Endometrium (tissue), 2 donors: ENCODE measurements at regions not wholly inside any gene's neighbourhood (a gene's known extent, or its start where the extent isn't known, plus 50 kb on each side); places are given as distances from the start of the nearest gene placed in this dataset.
"Not testable (repeated sequence)": the region's sequence is repeated elsewhere in the genome, so short reads cannot be mapped to it uniquely, and the experiment has no call there.

Experiments
- FAIRE-seq: peaks from 2 replicates; lab custom pipeline; 2012; peaks lifted over from hg19 to GRCh38; lab: Jason Lieb, UNC
- donor health status: control.
- donor health status: control.

GRCh38 chr20:26373066-26373465, 676.4 kb upstream of the ZNF337 start:
- not testable (repeated sequence) for FAIRE-seq

DNA sequence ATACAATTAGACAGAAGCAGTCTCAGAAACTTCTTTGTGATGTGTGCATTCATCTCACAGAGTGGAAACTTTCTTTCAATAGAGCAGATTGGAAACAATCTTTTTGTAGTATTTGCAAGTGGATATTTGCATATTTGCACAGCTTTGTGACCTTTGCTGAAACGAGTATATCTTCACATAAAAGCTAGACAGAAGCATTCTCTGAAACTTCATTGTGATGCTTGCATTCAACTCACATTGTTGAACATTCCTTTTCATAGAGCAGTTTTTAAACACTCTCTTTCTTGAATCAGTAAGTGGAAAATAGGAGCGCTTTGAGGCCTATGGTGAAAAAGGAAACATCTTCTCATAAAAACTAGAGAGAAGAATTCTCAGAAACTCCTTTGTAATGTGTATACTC, 657.9 kb upstream of the ZNF337 start:
- FAIRE-seq = no peak

DNA sequence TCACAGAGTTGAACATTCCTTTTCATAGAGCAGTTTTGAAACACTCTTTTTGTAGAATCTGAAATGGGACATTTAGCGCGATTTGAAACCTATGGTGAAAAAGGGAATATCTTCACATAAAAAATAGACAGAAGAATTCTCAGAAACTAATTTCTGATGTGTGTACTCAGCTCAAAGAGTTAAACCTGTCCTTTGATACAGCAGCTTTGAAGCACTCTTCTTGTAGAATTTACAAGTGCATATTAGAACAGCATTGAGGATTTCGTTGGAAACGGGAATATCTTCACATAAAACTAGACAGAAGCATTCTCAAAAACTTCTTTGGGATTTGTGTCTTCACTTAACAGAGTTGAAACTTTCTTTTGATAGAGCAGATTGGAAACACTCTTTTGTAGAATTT, 650.7 kb upstream of the ZNF337 start:
- no peak for FAIRE-seq

DNA sequence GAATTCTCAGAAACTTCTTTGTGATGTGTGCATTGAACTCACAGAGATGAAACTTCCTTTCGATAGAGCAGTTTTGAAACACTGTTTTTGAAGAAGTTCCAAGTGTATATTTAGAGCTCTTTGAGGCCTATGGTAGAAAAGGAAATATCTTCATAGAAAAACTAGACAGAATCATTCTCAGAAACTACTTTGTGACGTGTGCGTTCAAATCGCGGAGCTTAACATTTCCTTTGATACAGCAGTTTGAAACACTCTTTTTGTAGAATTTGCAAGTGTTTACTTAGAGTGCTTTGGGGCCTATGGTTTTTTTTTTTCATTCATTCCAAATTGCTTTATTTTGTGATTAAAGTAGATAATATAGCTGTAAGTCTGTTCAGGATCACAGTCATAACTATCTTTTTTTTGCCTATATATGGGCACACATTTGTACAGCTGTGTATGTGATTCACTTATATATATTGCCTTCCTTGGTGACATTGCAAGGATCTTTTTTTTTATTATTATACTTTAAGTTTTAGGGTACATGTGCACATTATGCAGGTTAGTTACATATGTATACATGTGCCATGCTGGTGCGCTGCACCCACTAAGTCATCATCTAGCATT, 643.9 kb upstream of the ZNF337 start:
- not testable (repeated sequence) for FAIRE-seq

- no peak for FAIRE-seq
These were observed 627.5 kb upstream of the ZNF337 start for GRCh38 chr20:26324177-26324576.

DNA sequence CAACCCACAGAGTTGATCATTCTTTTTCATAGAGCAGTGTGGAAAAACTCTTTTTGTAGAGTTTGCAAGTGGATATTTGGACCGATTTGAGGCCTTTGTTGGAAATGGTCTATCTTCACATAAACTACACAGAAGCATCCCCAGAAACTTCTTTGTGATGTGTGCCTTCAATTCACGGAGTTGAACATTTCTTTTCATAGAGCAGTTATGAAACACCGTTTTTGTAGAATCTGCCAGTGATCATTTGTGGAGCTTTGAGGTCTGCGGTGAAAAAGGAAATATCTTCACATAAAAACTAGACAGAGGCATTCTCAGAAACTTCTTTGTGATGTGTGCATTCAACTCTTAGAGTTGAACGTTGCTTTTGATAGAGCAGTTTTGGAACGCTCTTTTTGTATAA, 618.4 kb upstream of the ZNF337 start:
- FAIRE-seq = no peak

GRCh38 chr20:26309720-26310119, 613.1 kb upstream of the ZNF337 start:
- not testable (repeated sequence) for FAIRE-seq

DNA sequence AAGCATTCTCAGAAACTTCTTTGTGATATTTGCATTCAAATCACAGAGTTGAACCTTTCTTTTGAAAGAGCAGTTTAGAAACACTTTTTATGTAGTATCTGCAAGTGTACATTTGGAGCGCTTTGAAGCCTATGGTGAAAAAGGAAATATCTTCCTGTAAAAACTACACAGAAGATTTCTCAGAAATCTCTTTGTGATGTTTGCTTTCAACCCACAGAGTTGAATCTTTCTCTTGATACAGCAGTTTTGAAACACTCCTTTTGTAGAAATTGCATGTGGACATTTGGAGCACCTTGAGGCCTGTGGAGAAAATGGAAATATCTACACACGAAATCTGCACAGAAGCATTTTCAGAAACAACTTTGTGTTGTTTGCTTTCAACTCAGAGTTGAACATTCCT, 612.3 kb upstream of the ZNF337 start:
- no peak for FAIRE-seq

- no peak for FAIRE-seq
These were observed 598.4 kb upstream of the ZNF337 start for GRCh38 chr20:26295006-26295405.

GRCh38 chr20:26288379-26289061, 591.9 kb upstream of the ZNF337 start:
- FAIRE-seq = not testable (repeated sequence)

- FAIRE-seq = no peak
These were observed 582.6 kb upstream of the ZNF337 start for GRCh38 chr20:26279238-26279637.

- FAIRE-seq = no peak
These were observed 580.7 kb upstream of the ZNF337 start for GRCh38 chr20:26277339-26277738.

GRCh38 chr20:26276554-26277210, 580.0 kb upstream of the ZNF337 start:
- FAIRE-seq = no peak

- FAIRE-seq = not testable (repeated sequence)
These were observed 572.1 kb upstream of the ZNF337 start for GRCh38 chr20:26268762-26269161.

GRCh38 chr20:26260925-26261324, 564.3 kb upstream of the ZNF337 start:
- not testable (repeated sequence) for FAIRE-seq

DNA sequence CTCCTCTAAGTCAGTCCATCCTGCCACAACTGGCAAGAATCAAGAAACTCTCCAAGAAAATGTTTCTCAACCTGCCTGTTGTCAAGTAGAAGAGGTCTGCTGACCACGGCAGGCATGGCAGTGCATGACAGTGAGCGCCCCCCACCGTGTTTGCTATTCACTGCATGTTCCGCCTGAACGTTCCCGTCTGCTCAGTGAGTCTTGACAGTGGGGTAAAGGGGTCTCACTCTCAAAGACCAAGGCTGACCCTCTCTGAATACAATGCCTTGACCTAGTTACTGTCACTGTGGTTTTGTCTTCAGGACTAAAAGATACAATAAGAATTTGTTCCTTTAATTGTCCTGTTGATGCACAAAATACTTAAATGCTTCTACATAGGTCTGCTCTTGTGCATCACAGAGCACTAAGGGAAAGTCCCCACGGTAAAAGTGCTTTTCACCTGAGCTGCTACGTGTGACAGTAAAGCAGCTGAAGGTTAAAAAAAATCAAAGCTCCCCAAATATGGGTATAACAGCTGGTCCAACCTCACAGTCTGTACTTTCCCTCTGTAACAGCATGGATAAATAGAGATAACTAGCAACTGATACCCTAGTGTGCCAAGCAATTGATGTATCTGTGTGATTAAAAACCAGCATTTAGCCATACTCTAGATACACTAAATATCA, 555.8 kb upstream of the ZNF337 start:
- FAIRE-seq = not testable (repeated sequence)

DNA sequence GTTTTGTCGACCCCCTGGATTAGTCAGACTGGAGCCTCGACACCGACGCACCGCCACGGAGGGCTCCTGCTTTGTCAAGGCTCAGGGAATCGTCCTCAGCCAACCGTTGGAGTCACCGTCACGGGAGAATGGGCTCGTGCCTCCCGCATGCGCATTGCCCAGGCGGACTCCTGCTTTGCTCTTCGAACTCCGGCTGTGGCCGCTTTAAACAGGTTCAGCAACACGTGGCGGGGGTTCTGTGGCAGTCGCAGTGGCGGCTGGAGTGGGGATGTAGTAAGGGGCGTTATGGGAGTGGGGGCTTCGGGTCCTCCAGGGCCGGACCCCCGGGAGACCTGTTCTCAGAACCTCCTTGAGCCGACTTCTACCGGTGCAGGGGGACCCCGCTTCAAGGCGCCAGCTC, 554.7 kb upstream of the ZNF337 start:
- FAIRE-seq = not testable (repeated sequence)

GRCh38 chr20:26250249-26251114, 553.8 kb upstream of the ZNF337 start:
- FAIRE-seq = not testable (repeated sequence)

GRCh38 chr20:26243731-26244130, 547.1 kb upstream of the ZNF337 start:
- no peak for FAIRE-seq

DNA sequence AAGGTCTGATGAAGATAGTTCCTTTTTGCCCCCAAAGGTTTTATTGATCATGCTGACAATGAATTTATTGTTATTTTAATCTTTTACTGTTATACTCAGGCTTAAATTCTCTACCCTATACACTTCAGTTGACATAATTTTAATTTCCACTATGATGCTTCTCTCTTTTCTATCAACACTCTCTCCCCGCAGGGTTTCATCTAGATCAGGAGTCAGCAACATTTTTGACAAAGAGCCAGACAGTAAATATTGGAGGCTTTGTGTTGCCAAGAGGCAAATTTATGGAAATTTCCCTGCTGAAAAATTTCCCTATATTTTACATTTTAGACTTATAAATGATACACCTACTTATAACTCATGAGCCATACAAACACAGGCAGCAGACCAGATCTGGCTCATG, 524.0 kb upstream of the ZNF337 start:
- FAIRE-seq = not testable (repeated sequence)

DNA sequence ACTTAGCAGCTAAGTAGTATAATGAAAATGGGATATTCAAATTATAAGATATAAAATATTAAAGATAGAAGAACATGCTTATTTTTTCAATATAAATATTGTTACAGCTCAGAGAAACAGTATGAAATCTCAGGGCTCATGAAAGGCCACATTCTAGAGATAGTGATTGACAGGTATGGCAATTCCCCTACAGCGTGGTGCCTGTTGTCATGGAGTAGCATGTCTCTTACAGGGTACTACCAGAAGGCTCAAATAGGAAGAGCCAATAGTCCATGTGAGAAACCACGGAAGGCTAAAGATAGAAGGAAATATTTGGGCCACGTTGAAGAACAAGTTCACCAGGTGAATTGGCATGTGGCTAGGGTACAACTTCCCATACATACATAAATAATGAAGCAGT, 522.9 kb upstream of the ZNF337 start:
- not testable (repeated sequence) for FAIRE-seq

DNA sequence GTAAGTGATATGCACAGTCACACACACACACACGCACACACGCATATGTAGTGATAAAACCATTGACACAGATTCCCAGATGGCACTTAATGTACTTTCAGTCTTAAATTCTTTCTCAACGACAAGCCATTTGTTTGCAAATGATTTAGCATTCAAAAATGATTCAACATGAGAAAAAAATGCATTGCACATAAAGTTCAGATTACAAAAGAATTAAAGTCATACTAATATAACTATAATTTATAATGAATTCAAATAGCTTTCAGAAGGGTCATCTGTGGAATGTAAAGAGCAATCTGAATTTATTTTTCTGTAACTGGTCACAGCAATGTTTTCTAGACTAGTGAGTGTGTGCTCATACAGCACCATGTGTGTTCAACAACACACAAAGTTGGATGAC, 521.6 kb upstream of the ZNF337 start:
- FAIRE-seq = no peak
